H1 (cell line): ENCODE measurements at regions not wholly inside any gene's neighbourhood (a gene's known extent, or its start where the extent isn't known, plus 50 kb on each side); places are given as distances from the start of the nearest gene placed in this dataset.

Source experiments
- CHD1 ChIP-seq: IDR thresholded peaks from 2 replicates; pipeline ENCODE4 v1.6.1; 2012; ENCODE audit warnings: low read depth, low read length, improper control_type of control experiment
- EGR1 ChIP-seq: IDR thresholded peaks from 2 replicates; pipeline ENCODE4 v1.6.1; 2011; ENCODE audit warnings: low read depth, low read length, borderline replicate concordance
- FOSL1 ChIP-seq: IDR thresholded peaks from 2 replicates; pipeline ENCODE4 v1.6.1; 2011; ENCODE audit warnings: mild to moderate bottlenecking, low read depth, low read length, moderate library complexity; ENCODE audit not compliant: insufficient read depth
- GABPA ChIP-seq: IDR thresholded peaks from 2 replicates; pipeline ENCODE4 v1.6.1; 2011; ENCODE audit warnings: mild to moderate bottlenecking, low read length, moderate library complexity, borderline replicate concordance; ENCODE audit not compliant: insufficient read depth
- TF ChIP-seq, protein P1 (sequence below): fragments of 300-600 bp; sonication (generic); IDR thresholded peaks from 2 replicates; pipeline ENCODE4 v1.7.1; 2012; ENCODE audit warnings: low read length, moderate library complexity, mild to moderate bottlenecking, inconsistent platforms; ENCODE audit not compliant: insufficient replicate concordance
- TF ChIP-seq, protein P2 (sequence below): IDR thresholded peaks from 2 replicates; pipeline ENCODE4 v1.6.1; 2012; ENCODE audit warnings: inconsistent platforms

DNA sequence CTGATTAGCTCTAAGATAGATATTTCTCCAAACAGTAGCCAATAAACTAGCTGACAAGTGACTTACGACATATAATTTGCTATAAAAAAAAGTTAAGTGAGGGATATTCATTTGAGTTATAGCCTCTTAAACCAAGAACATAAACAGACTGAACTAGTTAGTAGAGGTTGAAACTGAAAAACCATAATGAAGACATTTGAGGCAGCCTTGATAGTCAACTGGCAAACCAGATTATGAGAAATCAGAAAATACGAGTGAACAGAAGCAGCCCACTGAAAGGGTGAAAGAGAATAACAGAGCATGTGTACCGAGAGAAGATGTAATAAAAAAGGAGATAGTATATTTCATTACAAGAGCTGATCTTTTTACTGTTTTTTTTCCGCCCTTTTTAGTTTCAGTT, 698.1 kb upstream of the SETBP1 start (continued):
- TF ChIP-seq, protein P1, sequence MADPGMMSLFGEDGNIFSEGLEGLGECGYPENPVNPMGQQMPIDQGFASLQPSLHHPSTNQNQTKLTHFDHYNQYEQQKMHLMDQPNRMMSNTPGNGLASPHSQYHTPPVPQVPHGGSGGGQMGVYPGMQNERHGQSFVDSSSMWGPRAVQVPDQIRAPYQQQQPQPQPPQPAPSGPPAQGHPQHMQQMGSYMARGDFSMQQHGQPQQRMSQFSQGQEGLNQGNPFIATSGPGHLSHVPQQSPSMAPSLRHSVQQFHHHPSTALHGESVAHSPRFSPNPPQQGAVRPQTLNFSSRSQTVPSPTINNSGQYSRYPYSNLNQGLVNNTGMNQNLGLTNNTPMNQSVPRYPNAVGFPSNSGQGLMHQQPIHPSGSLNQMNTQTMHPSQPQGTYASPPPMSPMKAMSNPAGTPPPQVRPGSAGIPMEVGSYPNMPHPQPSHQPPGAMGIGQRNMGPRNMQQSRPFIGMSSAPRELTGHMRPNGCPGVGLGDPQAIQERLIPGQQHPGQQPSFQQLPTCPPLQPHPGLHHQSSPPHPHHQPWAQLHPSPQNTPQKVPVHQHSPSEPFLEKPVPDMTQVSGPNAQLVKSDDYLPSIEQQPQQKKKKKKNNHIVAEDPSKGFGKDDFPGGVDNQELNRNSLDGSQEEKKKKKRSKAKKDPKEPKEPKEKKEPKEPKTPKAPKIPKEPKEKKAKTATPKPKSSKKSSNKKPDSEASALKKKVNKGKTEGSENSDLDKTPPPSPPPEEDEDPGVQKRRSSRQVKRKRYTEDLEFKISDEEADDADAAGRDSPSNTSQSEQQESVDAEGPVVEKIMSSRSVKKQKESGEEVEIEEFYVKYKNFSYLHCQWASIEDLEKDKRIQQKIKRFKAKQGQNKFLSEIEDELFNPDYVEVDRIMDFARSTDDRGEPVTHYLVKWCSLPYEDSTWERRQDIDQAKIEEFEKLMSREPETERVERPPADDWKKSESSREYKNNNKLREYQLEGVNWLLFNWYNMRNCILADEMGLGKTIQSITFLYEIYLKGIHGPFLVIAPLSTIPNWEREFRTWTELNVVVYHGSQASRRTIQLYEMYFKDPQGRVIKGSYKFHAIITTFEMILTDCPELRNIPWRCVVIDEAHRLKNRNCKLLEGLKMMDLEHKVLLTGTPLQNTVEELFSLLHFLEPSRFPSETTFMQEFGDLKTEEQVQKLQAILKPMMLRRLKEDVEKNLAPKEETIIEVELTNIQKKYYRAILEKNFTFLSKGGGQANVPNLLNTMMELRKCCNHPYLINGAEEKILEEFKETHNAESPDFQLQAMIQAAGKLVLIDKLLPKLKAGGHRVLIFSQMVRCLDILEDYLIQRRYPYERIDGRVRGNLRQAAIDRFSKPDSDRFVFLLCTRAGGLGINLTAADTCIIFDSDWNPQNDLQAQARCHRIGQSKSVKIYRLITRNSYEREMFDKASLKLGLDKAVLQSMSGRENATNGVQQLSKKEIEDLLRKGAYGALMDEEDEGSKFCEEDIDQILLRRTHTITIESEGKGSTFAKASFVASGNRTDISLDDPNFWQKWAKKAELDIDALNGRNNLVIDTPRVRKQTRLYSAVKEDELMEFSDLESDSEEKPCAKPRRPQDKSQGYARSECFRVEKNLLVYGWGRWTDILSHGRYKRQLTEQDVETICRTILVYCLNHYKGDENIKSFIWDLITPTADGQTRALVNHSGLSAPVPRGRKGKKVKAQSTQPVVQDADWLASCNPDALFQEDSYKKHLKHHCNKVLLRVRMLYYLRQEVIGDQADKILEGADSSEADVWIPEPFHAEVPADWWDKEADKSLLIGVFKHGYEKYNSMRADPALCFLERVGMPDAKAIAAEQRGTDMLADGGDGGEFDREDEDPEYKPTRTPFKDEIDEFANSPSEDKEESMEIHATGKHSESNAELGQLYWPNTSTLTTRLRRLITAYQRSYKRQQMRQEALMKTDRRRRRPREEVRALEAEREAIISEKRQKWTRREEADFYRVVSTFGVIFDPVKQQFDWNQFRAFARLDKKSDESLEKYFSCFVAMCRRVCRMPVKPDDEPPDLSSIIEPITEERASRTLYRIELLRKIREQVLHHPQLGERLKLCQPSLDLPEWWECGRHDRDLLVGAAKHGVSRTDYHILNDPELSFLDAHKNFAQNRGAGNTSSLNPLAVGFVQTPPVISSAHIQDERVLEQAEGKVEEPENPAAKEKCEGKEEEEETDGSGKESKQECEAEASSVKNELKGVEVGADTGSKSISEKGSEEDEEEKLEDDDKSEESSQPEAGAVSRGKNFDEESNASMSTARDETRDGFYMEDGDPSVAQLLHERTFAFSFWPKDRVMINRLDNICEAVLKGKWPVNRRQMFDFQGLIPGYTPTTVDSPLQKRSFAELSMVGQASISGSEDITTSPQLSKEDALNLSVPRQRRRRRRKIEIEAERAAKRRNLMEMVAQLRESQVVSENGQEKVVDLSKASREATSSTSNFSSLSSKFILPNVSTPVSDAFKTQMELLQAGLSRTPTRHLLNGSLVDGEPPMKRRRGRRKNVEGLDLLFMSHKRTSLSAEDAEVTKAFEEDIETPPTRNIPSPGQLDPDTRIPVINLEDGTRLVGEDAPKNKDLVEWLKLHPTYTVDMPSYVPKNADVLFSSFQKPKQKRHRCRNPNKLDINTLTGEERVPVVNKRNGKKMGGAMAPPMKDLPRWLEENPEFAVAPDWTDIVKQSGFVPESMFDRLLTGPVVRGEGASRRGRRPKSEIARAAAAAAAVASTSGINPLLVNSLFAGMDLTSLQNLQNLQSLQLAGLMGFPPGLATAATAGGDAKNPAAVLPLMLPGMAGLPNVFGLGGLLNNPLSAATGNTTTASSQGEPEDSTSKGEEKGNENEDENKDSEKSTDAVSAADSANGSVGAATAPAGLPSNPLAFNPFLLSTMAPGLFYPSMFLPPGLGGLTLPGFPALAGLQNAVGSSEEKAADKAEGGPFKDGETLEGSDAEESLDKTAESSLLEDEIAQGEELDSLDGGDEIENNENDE, result no peak
- TF ChIP-seq CHD1 (no peak), FOSL1 (no peak), EGR1 (no peak), GABPA (no peak)
- TF ChIP-seq, protein P2, sequence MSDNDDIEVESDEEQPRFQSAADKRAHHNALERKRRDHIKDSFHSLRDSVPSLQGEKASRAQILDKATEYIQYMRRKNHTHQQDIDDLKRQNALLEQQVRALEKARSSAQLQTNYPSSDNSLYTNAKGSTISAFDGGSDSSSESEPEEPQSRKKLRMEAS, result no peak
- TF ChIP-seq, all 59 proteins: peak for 0
